GM12864 (cell line): ENCODE measurements at regions not wholly inside any gene's neighbourhood (a gene's known extent, or its start where the extent isn't known, plus 50 kb on each side); places are given as distances from the start of the nearest gene placed in this dataset.

Source experiments
- DNase-seq: peaks from one replicate; pipeline ENCODE4 v3.0.0-alpha.2; 2011; ENCODE audit warnings: low read depth
- H3K4me3 ChIP-seq: 2 replicates; pipeline ENCODE4 v1.5.1; 2011; ENCODE audit warnings: mild to moderate bottlenecking, low read depth, low read length, control low read depth
- TF ChIP-seq, protein P1 (sequence below): IDR thresholded peaks from 2 replicates; pipeline ENCODE4 v1.5.1; 2011; ENCODE audit warnings: low read depth, mild to moderate bottlenecking, moderate library complexity, low read length, control low read depth, inconsistent platforms; ENCODE audit errors: missing control alignments

- no peak overlapping the region for H3K4me3 ChIP-seq
- TF ChIP-seq, protein P1, sequence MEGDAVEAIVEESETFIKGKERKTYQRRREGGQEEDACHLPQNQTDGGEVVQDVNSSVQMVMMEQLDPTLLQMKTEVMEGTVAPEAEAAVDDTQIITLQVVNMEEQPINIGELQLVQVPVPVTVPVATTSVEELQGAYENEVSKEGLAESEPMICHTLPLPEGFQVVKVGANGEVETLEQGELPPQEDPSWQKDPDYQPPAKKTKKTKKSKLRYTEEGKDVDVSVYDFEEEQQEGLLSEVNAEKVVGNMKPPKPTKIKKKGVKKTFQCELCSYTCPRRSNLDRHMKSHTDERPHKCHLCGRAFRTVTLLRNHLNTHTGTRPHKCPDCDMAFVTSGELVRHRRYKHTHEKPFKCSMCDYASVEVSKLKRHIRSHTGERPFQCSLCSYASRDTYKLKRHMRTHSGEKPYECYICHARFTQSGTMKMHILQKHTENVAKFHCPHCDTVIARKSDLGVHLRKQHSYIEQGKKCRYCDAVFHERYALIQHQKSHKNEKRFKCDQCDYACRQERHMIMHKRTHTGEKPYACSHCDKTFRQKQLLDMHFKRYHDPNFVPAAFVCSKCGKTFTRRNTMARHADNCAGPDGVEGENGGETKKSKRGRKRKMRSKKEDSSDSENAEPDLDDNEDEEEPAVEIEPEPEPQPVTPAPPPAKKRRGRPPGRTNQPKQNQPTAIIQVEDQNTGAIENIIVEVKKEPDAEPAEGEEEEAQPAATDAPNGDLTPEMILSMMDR = peak; percentile 82
- DNase-seq = peak; percentile 15
Measured at GRCh38 chr12:66860752-66861750, 182.2 kb upstream of the GRIP1 start.

DNA sequence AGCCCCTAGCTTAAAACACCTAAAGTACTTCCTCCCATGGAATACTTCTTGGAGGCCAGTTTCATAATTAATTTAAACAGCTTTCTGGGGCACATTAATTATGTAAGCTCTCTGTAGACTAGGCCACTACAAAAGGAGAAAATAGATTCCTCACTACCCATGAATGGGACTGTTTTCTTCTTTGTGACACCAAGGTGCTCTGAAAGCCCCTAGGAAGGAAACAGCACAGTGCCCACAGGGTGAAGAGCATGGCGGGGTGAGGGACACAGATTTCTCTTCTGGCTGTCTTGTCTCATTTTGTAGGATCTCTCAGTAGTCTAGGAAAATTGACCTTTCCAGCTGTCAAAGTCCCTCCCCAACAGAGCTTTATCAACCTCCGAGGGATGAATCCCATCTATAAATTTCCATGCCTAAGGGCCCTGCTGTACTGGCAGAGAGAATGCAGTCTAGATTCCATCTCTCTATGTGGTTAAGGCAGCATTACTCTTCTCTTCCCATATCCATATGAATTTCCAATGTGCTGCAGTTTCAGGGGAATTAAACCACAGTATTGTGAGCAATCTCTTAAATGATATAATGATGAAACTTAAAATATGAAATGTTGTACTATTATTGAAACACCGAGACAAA, 183.6 kb upstream of the GRIP1 start:
- H3K4me3 ChIP-seq = no peak overlapping the region
- no peak for DNase-seq
- TF ChIP-seq, protein P1 = no peak

DNA sequence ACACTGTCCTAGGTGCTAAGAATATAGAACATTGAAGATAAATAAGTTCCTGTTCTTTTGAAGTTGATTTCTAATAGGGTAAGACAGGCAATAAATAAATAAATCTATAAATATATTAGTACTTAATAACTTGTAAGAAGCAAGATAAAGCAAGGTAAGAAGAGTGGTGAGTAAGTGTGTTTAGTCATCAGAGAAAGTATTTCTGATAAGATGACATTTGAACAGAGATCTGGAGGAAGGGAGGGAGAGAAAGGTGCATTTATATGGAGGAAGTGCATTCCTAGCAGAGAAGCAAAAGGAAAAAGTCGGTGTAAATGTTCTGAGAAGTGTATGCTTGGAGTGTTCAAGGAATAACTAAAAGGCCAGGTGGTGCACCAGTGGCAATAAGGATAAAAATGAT, 184.4 kb upstream of the GRIP1 start:
- H3K4me3 ChIP-seq = no peak overlapping the region
- TF ChIP-seq, protein P1 = no peak
- DNase-seq = no peak

- no peak overlapping the region for H3K4me3 ChIP-seq
- TF ChIP-seq, protein P1 = no peak
Measured at GRCh38 chr12:66877925-66878324, 199.0 kb upstream of the GRIP1 start.

GRCh38 chr12:66879409-66879808, 200.5 kb upstream of the GRIP1 start:
- TF ChIP-seq, protein P1 = no peak
- H3K4me3 ChIP-seq = no peak overlapping the region
- no peak for DNase-seq

More at GRCh38 chr12:66877925-66878324, 199.0 kb upstream of the GRIP1 start:
- DNase-seq = no peak

- DNase-seq = no peak
- TF ChIP-seq, protein P1 = no peak
- no peak overlapping the region for H3K4me3 ChIP-seq
Measured at GRCh38 chr12:66881386-66881785, 202.5 kb upstream of the GRIP1 start.
